Transverse colon (tissue), 4 donors: ENCODE measurements at regions not wholly inside any gene's neighbourhood (a gene's known extent, or its start where the extent isn't known, plus 50 kb on each side); places are given as distances from the start of the nearest gene placed in this dataset.
"Not testable (repeated sequence)": the region's sequence is repeated elsewhere in the genome, so short reads cannot be mapped to it uniquely, and the experiment has no call there.

ENCODE experiments used
- EP300 ChIP-seq: sonication (generic); formaldehyde crosslinking; IDR thresholded peaks from one replicate; pipeline ENCODE4 v1.6.1; 2017; ENCODE audit warnings: antibody characterized with exemption, low read depth
- POLR2A ChIP-seq: fragments of 450-650 bp; IDR thresholded peaks from one replicate; pipeline ENCODE4 v1.6.1; 2016; ENCODE audit warnings: antibody characterized with exemption, mild to moderate bottlenecking, moderate library complexity
- POLR2AphosphoS5 ChIP-seq, 3 donors: sonication (generic); formaldehyde crosslinking; IDR thresholded peaks; one replicate each; pipeline ENCODE4 v1.6.1; 2016; ENCODE audit warnings: antibody characterized with exemption in 3 of 3
- TF ChIP-seq, protein P1 (sequence below), 5 experiments: fragments of 200-600 bp in 3 of 5; fragments of 450-650 bp in 2 of 5; sonication (generic) in 3 of 5; IDR thresholded peaks; 1 replicate in 2 of 5; 2 replicates in 3 of 5; pipeline ENCODE4 v1.5.1; 2016 to 2017; ENCODE audit warnings: antibody characterized with exemption in 5 of 5, inconsistent platforms in 3 of 5, mild to moderate bottlenecking in 2 of 5, moderate library complexity in 1 of 5

DNA sequence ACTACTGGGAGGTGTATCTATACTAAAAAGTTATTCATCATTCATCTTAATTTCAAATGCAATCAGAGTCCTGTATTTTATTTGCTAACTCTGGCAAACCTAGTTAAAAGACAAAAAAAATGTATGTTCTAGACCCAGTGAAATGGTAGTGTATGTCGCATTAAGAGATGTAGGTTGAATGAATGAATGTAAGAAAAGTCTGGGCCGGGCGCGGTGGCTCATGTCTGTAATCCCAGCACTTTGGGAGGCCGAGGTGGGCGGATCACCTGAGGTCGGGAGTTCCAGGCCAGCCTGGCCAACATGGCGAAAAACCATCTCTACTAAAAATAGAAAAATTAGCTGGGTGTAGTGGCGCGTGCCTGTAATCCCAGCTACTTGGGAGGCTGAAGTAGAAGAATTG lies 214.7 kb upstream of the ZNF217 start:
- TF ChIP-seq, protein P1, sequence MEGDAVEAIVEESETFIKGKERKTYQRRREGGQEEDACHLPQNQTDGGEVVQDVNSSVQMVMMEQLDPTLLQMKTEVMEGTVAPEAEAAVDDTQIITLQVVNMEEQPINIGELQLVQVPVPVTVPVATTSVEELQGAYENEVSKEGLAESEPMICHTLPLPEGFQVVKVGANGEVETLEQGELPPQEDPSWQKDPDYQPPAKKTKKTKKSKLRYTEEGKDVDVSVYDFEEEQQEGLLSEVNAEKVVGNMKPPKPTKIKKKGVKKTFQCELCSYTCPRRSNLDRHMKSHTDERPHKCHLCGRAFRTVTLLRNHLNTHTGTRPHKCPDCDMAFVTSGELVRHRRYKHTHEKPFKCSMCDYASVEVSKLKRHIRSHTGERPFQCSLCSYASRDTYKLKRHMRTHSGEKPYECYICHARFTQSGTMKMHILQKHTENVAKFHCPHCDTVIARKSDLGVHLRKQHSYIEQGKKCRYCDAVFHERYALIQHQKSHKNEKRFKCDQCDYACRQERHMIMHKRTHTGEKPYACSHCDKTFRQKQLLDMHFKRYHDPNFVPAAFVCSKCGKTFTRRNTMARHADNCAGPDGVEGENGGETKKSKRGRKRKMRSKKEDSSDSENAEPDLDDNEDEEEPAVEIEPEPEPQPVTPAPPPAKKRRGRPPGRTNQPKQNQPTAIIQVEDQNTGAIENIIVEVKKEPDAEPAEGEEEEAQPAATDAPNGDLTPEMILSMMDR (IDR thresholded peaks at IDR 0.05): not testable (repeated sequence)
- not testable (repeated sequence) for TF ChIP-seq POLR2A; POLR2AphosphoS5 (IDR thresholded peaks at IDR 0.05); EP300
